Stimulated activated naive CD8-positive, alpha-beta T cell treated with anti-CD3 and anti-CD28 coated beads, Interleukin-15, Interleukin-2, amounts not matched to agents 100 U/mL and 50 U/mL, for 24 hours (primary cell): ENCODE measurements at regions not wholly inside any gene's neighbourhood (a gene's known extent, or its start where the extent isn't known, plus 50 kb on each side); places are given as distances from the start of the nearest gene placed in this dataset.

Source experiments
- ATAC-seq: fragments of 150-1000 bp; cut with Tn5 transposase; one replicate; pipeline ENCODE4 v1.10.0; 2021
- DNase-seq: peaks from one replicate; pipeline ENCODE4 v3.0.0; 2021

- ATAC-seq (no peak), DNase-seq (no peak)
Measured at GRCh38 chr1:29482991-29483390, 246.7 kb downstream of the PTPRU start.

GRCh38 chr1:29482064-29482463 is 245.7 kb downstream of the PTPRU start:
- no peak for ATAC-seq
- DNase-seq = no peak

GRCh38 chr1:29481031-29481430 is 244.7 kb downstream of the PTPRU start:
- DNase-seq (no peak), ATAC-seq (no peak)

GRCh38 chr1:29478879-29479278 is 242.6 kb downstream of the PTPRU start:
- DNase-seq (no peak), ATAC-seq (no peak)

GRCh38 chr1:29478151-29478791 is 241.9 kb downstream of the PTPRU start:
- DNase-seq (no peak), ATAC-seq (no peak)

- ATAC-seq (no peak), DNase-seq (no peak)
Measured at GRCh38 chr1:29475326-29475725, 239.0 kb downstream of the PTPRU start.

GRCh38 chr1:29474274-29475244 is 238.2 kb downstream of the PTPRU start:
- no peak for ATAC-seq
- DNase-seq = no peak

- no peak for ATAC-seq
- no peak for DNase-seq
Measured at GRCh38 chr1:29473161-29473855, 237.0 kb downstream of the PTPRU start.

- ATAC-seq = no peak
- DNase-seq = no peak
Measured at GRCh38 chr1:29471487-29472313, 235.4 kb downstream of the PTPRU start.

GRCh38 chr1:29470788-29471119 is 234.4 kb downstream of the PTPRU start:
- DNase-seq (no peak), ATAC-seq (no peak)

GRCh38 chr1:29470087-29470787 is 233.9 kb downstream of the PTPRU start:
- ATAC-seq (no peak), DNase-seq (no peak)

GRCh38 chr1:29469457-29469856 is 233.1 kb downstream of the PTPRU start:
- DNase-seq (no peak), ATAC-seq (no peak)

GRCh38 chr1:29467989-29468900 is 231.9 kb downstream of the PTPRU start:
- no peak for DNase-seq

GRCh38 chr1:29466258-29466657 is 229.9 kb downstream of the PTPRU start:
- DNase-seq (no peak), ATAC-seq (no peak)

More at GRCh38 chr1:29467989-29468900, 231.9 kb downstream of the PTPRU start:
- ATAC-seq = no peak

GRCh38 chr1:29465755-29466154 is 229.4 kb downstream of the PTPRU start:
- no peak for DNase-seq
- no peak for ATAC-seq

- no peak for ATAC-seq
- DNase-seq = no peak
Measured at GRCh38 chr1:29462096-29462495, 225.8 kb downstream of the PTPRU start.

GRCh38 chr1:29461115-29461739 is 224.9 kb downstream of the PTPRU start:
- ATAC-seq = no peak
- no peak for DNase-seq

GRCh38 chr1:29460694-29461093 is 224.4 kb downstream of the PTPRU start:
- ATAC-seq (no peak), DNase-seq (no peak)

- ATAC-seq (peak; percentile 17), DNase-seq (no peak)
Measured at GRCh38 chr1:29460041-29460610, 223.8 kb downstream of the PTPRU start.

GRCh38 chr1:29459620-29459945 is 223.3 kb downstream of the PTPRU start:
- no peak for ATAC-seq
- no peak for DNase-seq
